Peyer's patch (tissue), 4 donors: ENCODE measurements at regions not wholly inside any gene's neighbourhood (a gene's known extent, or its start where the extent isn't known, plus 50 kb on each side); places are given as distances from the start of the nearest gene placed in this dataset.
"Not testable (repeated sequence)": the region's sequence is repeated elsewhere in the genome, so short reads cannot be mapped to it uniquely, and the experiment has no call there.

Source experiments
- DNase-seq, 3 donors: peaks; one replicate each; pipeline ENCODE4 v3.0.0-alpha.2; 2017 to 2019
- H3K27ac ChIP-seq, 4 donors: fragments of 200-600 bp; sonication (generic); one replicate each; pipeline ENCODE4 v1.5.1; 2016 to 2019
- H3K27me3 ChIP-seq, 2 donors: fragments of 200-600 bp; sonication (generic); one replicate each; pipeline ENCODE4 v1.5.1; 2019
- H3K36me3 ChIP-seq, 3 donors: fragments of 200-600 bp; sonication (generic); one replicate each; pipeline ENCODE4 v1.5.1; 2016 to 2019
- H3K4me1 ChIP-seq, 4 donors: fragments of 200-600 bp; sonication (generic); one replicate each; pipeline ENCODE4 v1.5.1; 2016 to 2019
- H3K4me3 ChIP-seq, 4 donors: fragments of 200-600 bp; sonication (generic); 1 replicate in 3 of 4; 2 replicates in 1 of 4; pipeline ENCODE4 v1.5.1; 2016 to 2019; ENCODE audit warnings: mild to moderate bottlenecking in 1 of 4
- H3K9me3 ChIP-seq, 4 donors: fragments of 200-600 bp; sonication (generic); one replicate each; pipeline ENCODE4 v1.5.1; 2016 to 2019; ENCODE audit warnings: mild to moderate bottlenecking in 1 of 4
- CTCF ChIP-seq, 6 experiments: fragments of 450-650 bp in 4 of 6; fragments of 200-600 bp in 2 of 6; sonication (generic) in 1 of 6; IDR thresholded peaks; one replicate each; pipeline ENCODE4 v1.5.1; 2017 to 2019; ENCODE audit warnings: antibody characterized with exemption in 6 of 6, mild to moderate bottlenecking in 3 of 6, moderate library complexity in 1 of 6
- POLR2A ChIP-seq, 2 donors: fragments of 450-650 bp; IDR thresholded peaks; one replicate each; pipeline ENCODE4 v1.5.1; 2017; ENCODE audit warnings: antibody characterized with exemption in 2 of 2, mild to moderate bottlenecking in 2 of 2, moderate library complexity in 2 of 2

- DNase-seq, result no peak
- H3K36me3 ChIP-seq, result no peaks in the 10 kb centered on the region
- H3K4me1 ChIP-seq, result no peaks in the 10 kb centered on the region
- H3K27ac ChIP-seq, result no peak overlapping the region
- H3K27me3 ChIP-seq, result no peaks in the 10 kb centered on the region
- TF ChIP-seq CTCF (IDR thresholded peaks at IDR 0.05) (no peak), POLR2A (IDR thresholded peaks at IDR 0.05) (no peak)
- peaks cover 0 to 6% (median 0%) of the 10 kb centered on the region in 4 donors for H3K9me3 ChIP-seq
- H3K4me3 ChIP-seq, result no peak overlapping the region
Observed at GRCh38 chr16:17917316-17918019, 419.1 kb downstream of the NPIPA8 start.

- H3K36me3 ChIP-seq, result no peaks in the 10 kb centered on the region
- TF ChIP-seq CTCF (IDR thresholded peaks at IDR 0.05) (no peak), POLR2A (IDR thresholded peaks at IDR 0.05) (no peak)
- peaks cover 0 to 6% (median 0%) of the 10 kb centered on the region in 4 donors for H3K9me3 ChIP-seq
- H3K4me1 ChIP-seq, result no peaks in the 10 kb centered on the region
- H3K27me3 ChIP-seq, result no peaks in the 10 kb centered on the region
- no peak overlapping the region for H3K27ac ChIP-seq
- DNase-seq, result no peak
- H3K4me3 ChIP-seq, result no peak overlapping the region
Observed at GRCh38 chr16:17915791-17916190, 420.7 kb downstream of the NPIPA8 start.

GRCh38 chr16:17914168-17914567 is 422.4 kb downstream of the NPIPA8 start:
- H3K27ac ChIP-seq, result no peak overlapping the region
- no peak for DNase-seq
- H3K4me1 ChIP-seq, result no peaks in the 10 kb centered on the region
- TF ChIP-seq CTCF (IDR thresholded peaks at IDR 0.05) (no peak), POLR2A (IDR thresholded peaks at IDR 0.05) (no peak)
- H3K36me3 ChIP-seq, result no peaks in the 10 kb centered on the region
- peaks cover 0 to 6% (median 0%) of the 10 kb centered on the region in 4 donors for H3K9me3 ChIP-seq
- H3K4me3 ChIP-seq, result no peak overlapping the region
- H3K27me3 ChIP-seq, result no peaks in the 10 kb centered on the region

GRCh38 chr16:17911578-17911977 is 425.0 kb downstream of the NPIPA8 start:
- not testable (repeated sequence) for H3K27me3 ChIP-seq, H3K36me3 ChIP-seq, DNase-seq, H3K27ac ChIP-seq, H3K9me3 ChIP-seq, H3K4me3 ChIP-seq, H3K4me1 ChIP-seq

GRCh38 chr16:17906626-17907025 is 429.9 kb downstream of the NPIPA8 start:
- H3K27me3 ChIP-seq, H3K27ac ChIP-seq, DNase-seq, H3K4me3 ChIP-seq, H3K36me3 ChIP-seq, H3K9me3 ChIP-seq, H3K4me1 ChIP-seq: not testable (repeated sequence)

- TF ChIP-seq CTCF (IDR thresholded peaks at IDR 0.05) (no peak), POLR2A (IDR thresholded peaks at IDR 0.05) (no peak)
- no peak for DNase-seq
- Histone ChIP-seq H3K9me3 (peaks cover 0 to 2% (median 0%) of the 10 kb centered on the region in 4 donors), H3K27me3 (no peaks in the 10 kb centered on the region), H3K36me3 (no peaks in the 10 kb centered on the region), H3K4me1 (no peaks in the 10 kb centered on the region), H3K4me3 (no peak overlapping the region), H3K27ac (no peak overlapping the region)
Observed at GRCh38 chr16:17901309-17901708, 430.5 kb upstream of the XYLT1 start.

GRCh38 chr16:17899141-17899540 is 428.4 kb upstream of the XYLT1 start:
- Histone ChIP-seq H3K36me3 (no peaks in the 10 kb centered on the region), H3K27ac (no peak overlapping the region), H3K4me1 (no peaks in the 10 kb centered on the region), H3K9me3 (no peaks in the 10 kb centered on the region), H3K27me3 (no peaks in the 10 kb centered on the region), H3K4me3 (no peak overlapping the region)
- TF ChIP-seq CTCF (IDR thresholded peaks at IDR 0.05) (no peak), POLR2A (IDR thresholded peaks at IDR 0.05) (no peak)
- no peak for DNase-seq
